Inferior parietal cortex (tissue), 1 donor: ENCODE measurements at regions not wholly inside any gene's neighbourhood (a gene's known extent, or its start where the extent isn't known, plus 50 kb on each side); places are given as distances from the start of the nearest gene placed in this dataset.

Experiments
- DNase-seq: peaks from one replicate; pipeline ENCODE4 v3.0.0-alpha.2; 2016; ENCODE audit errors: extremely low spot score

DNA sequence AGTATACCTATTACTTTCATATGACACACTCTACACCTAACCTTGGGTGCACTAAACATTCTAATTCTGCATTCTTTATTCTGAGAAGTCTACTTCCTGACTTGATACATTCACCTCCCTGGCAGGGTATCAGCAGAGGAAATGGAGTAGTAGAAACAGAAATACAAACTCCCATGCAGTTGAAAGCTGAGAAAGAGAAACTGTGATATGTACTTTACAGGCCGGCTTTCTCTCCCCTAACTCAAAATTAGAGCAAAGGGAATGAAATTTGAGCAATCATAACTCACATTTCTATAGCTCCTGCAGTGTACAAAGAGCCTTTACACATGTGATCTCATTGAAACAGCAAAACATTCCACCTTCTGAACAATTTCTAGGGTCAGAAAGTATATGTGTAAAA is 135.5 kb upstream of the COL8A1 start:
- no peak for DNase-seq

DNA sequence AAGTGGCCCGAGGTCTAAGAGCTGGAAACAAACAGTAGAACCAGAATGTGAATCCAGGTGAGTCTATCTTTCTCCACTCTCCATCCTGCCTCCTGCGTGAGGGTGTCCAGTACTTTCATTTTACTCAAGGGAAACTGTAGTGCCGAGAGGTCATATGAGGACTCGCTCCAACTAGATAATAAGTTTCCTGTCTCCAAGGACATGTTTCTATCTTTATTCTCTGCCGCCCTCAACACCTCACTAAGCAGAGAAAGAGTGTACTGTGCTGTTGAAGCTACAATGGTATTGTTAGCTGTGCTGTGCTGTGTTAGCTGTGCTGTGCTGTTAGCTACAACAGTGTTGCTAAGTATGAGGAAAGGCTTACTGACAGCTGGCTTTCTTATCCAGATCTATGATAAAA is 137.9 kb upstream of the COL8A1 start:
- DNase-seq = no peak

DNA sequence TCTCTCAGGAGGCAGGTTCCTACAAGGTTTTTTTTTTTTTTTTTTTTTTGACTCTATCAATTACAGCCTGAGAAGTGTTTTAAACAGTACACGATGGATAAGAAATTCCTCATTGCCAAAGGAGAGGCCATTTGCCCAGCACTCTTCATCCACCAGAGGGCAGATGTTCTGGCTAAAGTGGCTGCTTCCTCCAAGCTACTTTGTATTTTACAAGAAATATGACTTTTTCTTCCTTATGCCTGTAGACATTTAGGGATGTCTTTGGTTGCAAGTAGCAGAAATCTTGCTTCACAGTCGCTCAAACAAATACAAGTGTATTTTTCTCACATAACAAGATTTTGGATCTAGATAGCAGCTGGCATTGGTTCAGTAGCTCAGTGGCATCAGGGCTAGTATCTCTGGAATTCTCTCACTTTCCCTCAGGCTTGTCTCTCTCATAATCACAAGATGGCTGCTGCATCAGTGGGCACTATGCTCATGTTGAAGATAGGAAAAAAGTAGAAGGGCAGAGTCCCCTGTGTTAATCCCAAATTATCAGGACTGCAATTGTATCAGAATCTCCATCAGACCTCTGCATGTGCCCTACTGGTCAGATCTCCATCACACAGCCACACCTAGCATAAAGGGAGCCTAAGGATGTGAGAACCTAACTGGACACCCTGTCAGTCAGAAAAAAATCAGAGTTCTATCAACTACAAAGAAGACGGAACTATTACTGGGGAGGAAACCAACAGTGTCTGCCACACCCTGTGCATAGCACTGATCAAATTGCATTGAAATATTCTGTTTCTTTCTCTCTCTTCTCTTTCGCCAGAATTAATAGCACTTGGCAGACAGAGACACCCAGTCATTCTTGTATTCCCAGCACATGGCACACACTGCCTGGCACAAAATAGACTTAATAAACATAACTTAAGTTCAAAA is 138.9 kb upstream of the COL8A1 start:
- peak; percentile 40 for DNase-seq

DNA sequence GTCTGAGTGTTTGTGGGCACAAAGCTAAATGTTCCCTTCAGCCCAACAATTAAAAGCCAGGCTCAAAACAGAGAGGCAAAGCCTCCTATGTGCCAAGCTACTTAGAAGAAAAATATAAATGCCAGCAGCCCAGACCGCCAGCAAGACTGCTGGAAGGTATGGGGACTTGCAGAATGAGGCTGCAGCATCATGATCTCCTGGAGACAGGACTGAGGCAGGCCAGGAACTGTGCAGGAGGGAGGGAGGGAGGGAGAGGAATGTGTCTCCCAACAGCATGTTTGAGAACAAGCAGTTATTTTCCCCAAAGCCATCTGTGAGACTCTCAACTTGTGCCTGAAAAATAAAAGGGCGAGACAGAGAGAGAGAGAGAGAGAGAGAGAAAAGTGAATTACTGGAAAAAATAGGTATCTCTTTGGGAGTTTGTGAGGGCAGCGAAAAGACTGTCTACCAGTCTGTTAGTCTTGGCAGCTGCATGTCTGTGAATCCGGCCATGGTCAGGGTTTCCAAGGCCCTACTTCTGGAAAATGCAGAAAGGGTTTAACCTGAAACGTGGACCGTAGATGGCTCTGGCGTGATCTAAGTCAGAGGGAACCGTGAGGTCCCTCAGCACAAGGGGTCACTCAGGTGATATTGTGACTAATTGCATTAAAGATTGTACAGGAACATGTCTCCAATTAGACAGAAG is 139.7 kb upstream of the COL8A1 start:
- DNase-seq = no peak

DNA sequence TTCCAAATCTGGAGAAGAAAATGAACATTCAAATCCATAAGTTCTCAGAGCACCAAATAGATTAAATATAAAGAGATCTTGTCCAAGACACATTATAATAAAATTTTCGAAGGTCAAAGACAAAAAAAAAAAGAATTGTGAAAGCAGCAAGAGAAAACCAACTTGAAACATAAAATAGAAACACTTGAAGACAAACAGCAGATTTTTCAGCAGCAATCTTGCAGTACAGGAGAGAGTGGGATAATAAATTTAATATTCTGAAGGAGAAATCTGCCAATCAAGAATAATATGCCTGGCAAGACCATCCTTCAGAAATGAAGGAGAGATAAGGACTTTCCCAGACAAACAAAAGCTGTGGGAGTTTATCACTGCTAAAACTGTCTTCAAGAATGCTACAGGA is 150.5 kb upstream of the COL8A1 start:
- DNase-seq = no peak

DNA sequence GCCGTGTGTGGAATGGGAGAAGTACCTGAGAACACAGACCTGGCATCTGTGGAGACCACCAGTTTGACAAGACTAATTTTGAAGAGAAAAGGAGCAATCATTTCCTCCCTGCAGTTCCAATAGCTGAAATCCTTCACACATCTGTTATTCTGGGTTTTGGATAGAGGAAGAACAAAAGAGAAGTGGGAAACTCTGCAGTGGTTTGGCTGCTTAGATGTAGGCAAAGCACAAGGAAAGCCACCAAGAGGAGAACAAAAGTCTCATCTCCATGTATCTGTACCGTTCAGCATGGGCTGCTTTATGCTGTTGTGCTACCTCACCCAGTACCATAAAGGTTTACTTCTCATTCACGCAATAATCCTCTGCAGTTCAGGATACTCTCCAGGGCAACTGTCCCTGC is 153.1 kb upstream of the COL8A1 start:
- DNase-seq = no peak

DNA sequence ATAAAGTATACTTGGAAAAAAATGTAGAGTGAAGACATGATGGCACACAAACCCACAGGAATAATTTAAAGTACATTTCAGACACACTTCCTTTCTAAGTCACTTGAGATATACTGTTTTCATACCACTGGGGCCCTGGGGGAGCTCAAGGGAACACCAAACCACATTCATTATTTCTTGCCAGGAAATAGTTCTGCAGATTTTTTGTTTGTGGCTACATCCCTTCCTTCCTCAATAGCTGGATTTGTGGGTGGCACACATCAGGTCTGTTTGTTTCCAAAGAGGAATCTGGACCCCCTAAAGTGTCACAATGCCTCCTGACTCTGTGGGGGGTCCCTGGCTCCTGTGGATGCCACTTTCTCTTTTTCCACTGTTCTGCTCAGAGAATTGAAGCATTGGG is 153.5 kb upstream of the COL8A1 start:
- no peak for DNase-seq

DNA sequence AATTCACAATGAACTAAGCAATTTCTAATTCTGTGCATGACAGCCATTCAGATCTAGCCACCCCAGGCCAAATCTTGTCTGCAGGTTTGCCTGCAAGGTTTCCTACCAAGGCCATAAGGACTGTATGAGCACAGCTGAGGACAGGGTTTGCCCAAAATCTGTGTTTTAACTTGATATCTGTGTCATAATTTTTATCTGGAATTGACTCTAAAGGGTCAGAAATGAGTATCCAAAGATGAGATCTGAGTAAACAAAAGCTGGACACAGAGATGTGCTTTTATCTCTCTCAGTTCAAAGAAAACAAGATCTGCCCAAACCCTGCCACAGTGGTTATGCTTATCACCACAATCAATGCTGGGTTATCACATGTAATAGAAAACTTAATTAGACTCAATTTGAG is 154.6 kb upstream of the COL8A1 start:
- no peak for DNase-seq

DNA sequence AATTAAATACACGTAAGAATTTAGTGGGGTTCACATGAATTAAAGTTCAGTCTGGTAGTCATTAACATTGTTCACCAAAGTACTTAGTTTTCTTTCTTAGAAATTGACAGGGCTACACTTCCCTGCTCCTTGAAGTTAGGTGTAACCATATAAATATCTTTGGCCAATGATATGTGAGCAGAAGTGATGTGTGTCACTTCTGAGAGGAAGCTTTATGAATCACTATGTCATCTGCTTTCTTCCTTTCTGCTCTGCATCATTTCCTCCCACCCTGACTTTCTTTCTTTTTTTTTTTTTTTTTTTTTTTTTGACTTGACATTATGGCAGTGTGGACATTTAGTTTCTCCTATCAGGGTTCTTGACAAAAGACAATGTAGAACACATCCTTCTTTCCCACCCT is 156.2 kb upstream of the COL8A1 start:
- DNase-seq = no peak

DNA sequence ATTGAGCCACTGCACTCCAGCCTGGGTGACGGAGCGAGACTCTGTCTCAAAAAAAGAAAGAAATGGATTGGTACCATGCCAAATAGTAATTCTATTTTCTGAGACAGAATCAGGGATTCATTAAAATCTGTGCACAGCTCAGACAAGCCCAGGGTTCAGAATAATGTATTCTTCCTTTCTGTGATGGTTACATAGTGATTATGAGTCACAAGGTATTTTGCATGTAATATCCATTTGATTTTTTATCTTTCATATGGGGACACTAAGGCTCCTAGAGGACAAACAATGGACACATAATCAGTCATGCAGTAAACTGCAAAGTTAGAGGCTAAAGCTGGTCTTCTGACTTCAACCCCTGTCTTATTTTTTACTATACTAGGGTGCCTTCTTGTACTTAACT is 156.8 kb upstream of the COL8A1 start:
- no peak for DNase-seq

DNA sequence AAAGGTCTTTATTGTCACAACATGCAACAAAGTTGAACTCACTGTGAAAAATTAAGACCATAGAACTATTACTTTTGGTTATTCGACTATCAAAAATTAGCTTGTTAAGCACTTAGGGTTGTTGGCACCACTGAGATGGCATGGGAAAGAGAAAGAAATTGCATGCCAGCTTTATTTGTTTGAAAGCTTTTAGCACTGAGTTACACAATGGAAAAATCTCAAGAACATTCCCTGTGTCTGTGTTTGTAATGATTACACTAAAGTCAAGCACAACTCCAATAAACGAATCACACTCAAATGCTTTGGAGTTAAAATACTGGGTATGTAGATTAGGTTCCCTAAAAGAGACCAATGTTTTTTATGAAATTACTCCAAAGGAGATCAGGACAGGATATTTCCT is 158.6 kb upstream of the COL8A1 start:
- no peak for DNase-seq

DNA sequence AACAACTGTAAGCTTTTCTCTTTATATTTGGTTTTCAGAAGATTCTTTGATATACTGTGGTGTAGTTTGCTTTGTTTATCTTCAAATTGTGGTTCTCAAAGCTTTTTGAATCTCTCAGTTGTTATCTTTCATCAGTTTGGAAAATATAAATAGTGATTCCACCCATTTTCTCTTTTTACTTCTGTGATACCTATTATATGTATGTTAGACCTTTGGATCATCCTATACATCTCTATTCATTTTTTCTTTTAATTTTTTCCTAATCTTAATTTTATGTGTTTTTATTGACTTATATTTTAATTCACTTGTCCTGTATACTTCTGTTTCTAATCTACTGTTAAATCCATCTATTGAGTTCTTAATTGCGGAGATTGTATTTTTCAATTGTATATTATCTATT is 160.7 kb upstream of the COL8A1 start:
- DNase-seq = no peak

DNA sequence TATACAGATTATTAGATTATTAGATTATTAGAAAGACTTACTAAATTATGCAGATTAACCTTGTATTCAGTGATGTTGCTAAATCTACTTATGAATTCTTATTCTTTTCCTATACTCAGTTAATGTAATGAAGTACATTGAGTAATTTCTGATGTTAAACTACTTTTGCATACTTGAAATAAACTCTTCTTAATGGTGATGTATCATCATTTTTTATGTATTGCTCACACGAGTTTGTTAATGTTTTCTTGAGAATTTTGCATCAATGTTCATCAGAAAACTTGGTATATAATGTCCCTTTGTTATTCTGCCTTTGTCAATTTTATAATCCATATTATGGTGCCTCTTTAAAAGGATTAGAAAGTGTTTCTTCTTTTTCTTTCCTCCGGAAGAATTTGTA is 163.2 kb upstream of the COL8A1 start:
- no peak for DNase-seq

DNA sequence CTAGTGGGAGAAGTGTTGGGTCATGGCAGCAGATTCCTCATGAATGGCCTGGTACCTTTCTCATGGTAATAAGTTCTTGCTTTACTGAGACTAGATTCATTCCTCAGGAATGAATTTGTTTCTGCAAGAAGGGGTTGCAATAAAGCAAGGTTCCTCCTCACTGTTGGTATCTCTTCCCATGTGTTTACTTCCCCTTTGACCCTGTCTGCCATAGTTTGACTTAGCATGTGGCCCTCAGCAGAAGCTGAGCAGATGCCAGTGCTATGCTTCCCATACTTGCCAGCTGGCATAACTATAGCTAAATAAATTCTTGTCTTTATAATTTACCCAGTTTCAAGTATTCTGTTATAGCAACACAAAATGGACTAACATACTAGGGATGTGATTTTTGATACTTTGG is 163.6 kb upstream of the COL8A1 start:
- DNase-seq = no peak

DNA sequence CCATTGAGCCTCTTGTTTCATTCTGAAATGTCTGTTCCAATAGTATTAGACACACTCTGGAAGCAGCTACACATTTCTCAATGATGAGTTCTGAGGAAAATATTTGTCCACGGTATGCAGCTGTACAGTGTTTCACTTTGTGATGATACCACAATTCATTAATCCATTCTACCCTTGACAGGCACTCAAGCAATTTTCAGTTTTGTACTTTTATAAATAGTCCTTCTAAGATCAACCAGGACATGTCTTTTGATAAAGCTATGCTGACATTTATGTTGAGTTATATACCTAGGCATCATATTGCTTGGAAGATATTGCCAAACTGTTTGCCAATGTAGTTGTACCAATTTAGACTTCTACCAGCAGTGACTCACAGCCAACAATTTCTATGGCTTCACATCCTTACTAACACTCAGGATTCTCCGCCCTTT is 165.1 kb upstream of the COL8A1 start:
- DNase-seq = no peak

DNA sequence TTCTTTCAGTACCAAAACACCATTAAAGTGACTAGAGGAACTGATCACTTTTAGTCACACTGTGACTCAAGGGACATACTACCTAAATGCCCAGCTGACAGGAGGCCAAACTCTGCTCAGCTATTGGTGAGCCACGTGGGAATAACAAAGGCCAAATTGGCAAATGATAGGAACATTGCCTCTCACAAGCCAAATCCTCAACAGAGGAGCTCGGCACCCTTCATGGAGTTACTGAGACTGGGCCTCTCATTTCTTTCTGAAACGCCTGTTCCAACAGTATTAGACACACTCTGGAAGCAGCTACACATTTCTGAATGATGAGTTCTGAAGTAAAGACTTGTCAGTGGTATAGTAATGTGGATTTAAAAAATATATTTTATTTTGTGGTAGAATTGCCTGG is 166.0 kb upstream of the COL8A1 start:
- no peak for DNase-seq

DNA sequence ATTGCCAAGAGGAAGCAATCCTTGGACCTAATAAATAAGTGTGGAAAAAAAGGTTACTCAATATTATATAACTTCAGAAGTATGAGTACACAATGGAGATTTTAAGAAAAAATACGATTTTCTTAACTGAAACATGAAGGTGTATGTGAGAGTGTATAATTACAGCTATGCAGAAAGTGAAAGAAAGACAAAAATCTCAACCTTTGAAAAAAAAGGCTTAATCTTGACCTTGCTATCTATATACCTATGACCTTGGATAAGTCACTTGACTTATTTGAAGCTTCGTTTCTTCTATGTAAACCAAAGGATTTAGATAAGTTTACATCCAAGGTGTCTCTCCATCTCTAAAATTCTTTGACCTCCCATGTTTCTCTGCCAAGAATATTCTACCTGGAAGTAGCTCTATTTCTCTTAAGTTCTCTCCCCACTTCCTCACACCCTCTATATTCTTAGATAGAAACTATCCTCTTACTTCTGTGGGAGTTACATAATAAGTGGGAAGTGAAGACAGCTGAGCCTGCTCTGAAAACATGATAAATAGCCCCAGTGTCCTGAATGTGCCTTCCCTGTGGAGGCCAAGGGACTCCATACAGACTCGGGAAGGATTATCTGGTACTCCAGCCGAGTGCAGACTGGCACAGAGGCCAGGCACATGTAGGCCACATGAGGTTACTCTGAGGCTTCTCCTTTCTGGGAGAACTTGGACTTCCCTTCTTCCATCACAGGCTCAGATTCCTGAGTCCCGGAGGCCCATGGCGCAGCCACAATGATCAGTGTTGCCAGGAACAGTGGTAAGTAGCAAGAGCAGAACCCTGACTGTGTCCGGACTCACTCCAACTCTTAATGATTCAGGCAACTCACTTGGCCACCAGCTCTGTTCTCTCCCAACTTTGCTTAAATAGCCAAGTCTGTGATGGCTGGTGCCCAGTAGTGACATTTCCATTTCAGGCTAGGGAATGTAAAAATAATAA is 166.8 kb upstream of the COL8A1 start:
- DNase-seq = no peak

DNA sequence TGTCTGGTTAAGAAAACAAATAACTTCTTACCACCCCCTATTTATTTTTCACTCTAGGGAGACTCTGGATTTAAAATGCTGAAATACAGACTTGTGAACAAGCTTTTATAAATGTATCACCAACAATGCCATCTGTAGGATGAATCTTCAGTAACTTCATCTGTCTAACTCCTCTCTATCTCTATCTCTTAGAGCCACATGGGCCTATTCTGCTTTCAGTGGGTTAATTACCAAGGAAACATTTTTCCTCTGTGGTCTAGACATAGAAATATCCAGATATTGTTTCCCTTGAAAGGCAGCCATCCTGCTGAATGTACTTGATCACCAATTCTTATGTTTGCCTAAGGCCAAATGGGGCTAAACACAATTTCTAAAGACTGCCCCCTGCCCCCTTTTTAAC is 167.6 kb upstream of the COL8A1 start:
- no peak for DNase-seq

DNA sequence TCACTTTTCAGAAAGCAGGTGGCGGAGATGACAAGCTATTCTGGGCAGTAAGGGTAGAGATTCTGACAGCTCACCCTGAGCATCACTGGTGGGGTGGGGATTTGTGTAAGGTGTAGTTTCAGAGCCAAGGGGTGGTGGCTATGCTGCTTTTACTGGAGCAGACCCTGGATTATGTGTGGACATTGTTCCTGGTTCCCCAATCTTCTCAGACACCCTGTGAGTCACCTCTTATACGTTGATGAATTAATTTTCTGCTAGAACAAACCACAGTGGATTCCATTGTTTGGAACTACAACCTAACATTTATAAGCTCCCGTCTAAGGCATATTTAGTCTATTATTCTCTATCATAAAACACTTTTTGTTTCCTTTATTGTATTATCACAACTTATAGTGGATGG is 169.5 kb upstream of the COL8A1 start:
- no peak for DNase-seq

DNA sequence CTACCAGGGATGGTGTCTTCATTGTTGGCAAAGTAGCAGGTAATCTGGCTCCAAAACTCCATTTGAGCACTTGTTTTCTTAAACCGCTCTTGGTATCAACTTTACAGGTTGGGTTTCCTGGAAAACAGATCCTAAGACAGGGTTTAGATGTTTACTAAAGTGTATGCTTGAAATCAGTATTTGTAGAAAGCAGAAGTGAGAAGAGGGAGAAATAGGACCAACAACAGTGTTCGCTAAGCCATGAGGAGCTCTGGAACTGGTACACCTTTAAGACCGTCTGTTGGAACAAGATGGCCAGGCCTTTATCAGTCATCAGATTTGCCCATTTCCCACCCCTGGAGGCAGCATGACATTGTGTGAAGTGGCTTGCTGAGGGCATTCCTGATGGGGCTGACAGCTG is 171.0 kb upstream of the COL8A1 start:
- no peak for DNase-seq

DNA sequence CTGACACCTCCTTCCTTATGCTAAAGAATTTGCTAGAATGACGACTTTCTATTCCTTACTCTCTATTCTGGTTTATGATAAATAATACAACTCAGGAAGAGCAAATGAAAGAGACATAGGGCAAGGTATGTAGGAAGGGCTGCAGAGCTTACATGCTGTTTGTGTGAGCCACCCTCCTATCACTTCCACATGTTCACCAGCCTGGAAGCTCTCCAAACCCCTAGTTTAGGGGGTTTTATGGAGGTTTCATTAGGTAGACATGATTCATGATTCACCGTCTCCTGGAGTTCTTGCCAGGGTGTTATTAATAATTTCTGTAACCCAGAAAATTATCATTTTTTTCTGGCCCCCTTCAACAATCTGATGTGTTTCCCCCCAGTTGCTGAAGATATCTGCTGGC is 172.1 kb upstream of the COL8A1 start:
- DNase-seq = no peak

DNA sequence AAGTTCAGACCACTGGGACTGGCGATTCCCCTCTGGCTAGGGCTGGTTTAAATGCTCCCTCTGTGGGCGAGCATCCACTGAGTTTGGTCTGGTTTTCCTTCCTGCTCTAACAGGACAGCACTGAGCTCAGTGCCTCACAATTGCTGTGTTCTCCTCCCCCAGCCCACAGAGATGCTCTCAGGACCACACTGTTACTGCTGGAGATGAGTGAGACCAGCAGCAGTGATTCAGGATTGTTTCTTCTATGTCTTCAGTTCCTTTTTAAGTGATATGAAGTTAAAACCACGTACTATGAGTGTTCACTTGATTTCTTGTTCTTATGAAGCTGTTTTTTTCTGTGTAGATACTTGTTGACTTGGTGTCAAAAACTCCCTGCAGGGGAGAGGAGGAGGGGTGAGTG is 180.4 kb upstream of the COL8A1 start:
- DNase-seq = no peak
